ENCODE measurements at regions not wholly inside any gene's neighbourhood (a gene's known extent, or its start where the extent isn't known, plus 50 kb on each side); places are given as distances from the start of the nearest gene placed in this dataset.

DNA sequence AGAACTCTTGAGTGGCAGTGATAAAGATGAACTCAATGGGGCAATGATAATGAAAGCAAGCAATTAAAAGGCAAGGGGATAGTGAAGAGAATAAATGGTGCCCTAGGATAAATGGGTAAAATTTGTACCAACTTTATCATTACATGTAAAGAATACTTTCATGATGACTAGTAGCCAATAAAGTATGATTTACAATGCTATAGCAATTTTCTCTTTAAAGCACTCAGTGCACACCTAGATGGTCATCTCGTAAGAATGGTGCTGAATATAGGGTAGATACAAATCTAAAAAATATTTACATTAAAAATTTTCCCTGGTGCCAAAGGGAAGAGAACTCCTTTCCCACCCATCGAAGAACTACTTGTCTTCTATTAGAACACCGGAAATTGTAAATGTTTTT, 651.4 kb downstream of the STPG2 start:
- Histone ChIP-seq H3K4me2 (replicated peaks; ENCODE audit: low read depth, low read length, poor library complexity, severe bottlenecking) (no peak overlapping the region), H3K9ac (ENCODE audit: low read length) (no peak overlapping the region), H3K27ac (ENCODE audit: low read length in 2 of 2) (no peak overlapping the region), H3K27me3 (replicated peaks in 1 of 4; ENCODE audit: control extremely low read depth in 1 of 4, control insufficient read depth in 3 of 4, insufficient read depth in 4 of 4, low read length in 3 of 4) (no peaks in the 10 kb centered on the region), H4K20me1 (ENCODE audit: control insufficient read depth, insufficient read depth, low read length, poor library complexity, severe bottlenecking) (no peaks in the 10 kb centered on the region), H2AFZ (ENCODE audit: insufficient read depth, low read depth, low read length, poor library complexity, severe bottlenecking) (no peak overlapping the region), H3K4me3 (ENCODE audit: control extremely low read depth in 1 of 5, extremely low read depth in 1 of 5, insufficient read depth in 1 of 5, low read depth in 2 of 5, low read length in 4 of 5) (no peak overlapping the region), H3K79me2 (ENCODE audit: control insufficient read depth, insufficient read depth, low read length) (no peaks in the 10 kb centered on the region), H3K9me3 (ENCODE audit: control extremely low read depth in 1 of 3, control insufficient read depth in 2 of 3, insufficient read depth in 1 of 3, low read length in 2 of 3) (no peaks in the 10 kb centered on the region), H3K4me1 (ENCODE audit: control insufficient read depth in 2 of 2, insufficient read depth in 2 of 2, low read length in 2 of 2) (no peaks in the 10 kb centered on the region), H3K36me3 (replicated peaks in 1 of 2; ENCODE audit: control extremely low read depth in 1 of 2, control insufficient read depth in 1 of 2, extremely low read depth in 1 of 2, insufficient read depth in 2 of 2, low read length in 1 of 2) (no peaks in the 10 kb centered on the region)
- TF ChIP-seq EZH2 (IDR thresholded peaks at IDR 0.05; ENCODE audit: borderline replicate concordance, insufficient read depth, low read depth, low read length, poor library complexity, severe bottlenecking) = no peak
- TF ChIP-seq, protein P1, sequence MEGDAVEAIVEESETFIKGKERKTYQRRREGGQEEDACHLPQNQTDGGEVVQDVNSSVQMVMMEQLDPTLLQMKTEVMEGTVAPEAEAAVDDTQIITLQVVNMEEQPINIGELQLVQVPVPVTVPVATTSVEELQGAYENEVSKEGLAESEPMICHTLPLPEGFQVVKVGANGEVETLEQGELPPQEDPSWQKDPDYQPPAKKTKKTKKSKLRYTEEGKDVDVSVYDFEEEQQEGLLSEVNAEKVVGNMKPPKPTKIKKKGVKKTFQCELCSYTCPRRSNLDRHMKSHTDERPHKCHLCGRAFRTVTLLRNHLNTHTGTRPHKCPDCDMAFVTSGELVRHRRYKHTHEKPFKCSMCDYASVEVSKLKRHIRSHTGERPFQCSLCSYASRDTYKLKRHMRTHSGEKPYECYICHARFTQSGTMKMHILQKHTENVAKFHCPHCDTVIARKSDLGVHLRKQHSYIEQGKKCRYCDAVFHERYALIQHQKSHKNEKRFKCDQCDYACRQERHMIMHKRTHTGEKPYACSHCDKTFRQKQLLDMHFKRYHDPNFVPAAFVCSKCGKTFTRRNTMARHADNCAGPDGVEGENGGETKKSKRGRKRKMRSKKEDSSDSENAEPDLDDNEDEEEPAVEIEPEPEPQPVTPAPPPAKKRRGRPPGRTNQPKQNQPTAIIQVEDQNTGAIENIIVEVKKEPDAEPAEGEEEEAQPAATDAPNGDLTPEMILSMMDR (IDR thresholded peaks at IDR 0.05) = no peak
- intact Hi-C loops (cut with micrococcal nuclease) = no loop called here
- no peak for ATAC-seq (ENCODE audit: low read depth)
- WGBS (ENCODE audit: insufficient coverage) = no CpG with 5 or more reads among the region's 3 CpGs
- Mint-ChIP-seq H3K9me3 (ENCODE audit: insufficient read depth) (peaks cover 3% of the 10 kb centered on the region), H3K4me3 (no peak overlapping the region), H3K27me3 (no peaks in the 10 kb centered on the region), H3K4me1 (no peaks in the 10 kb centered on the region), H3K27ac (no peak overlapping the region)
- no peak for DNase-seq
- ChIA-PET CTCF (no interaction called here), POLR2A (no interaction called here)

DNA sequence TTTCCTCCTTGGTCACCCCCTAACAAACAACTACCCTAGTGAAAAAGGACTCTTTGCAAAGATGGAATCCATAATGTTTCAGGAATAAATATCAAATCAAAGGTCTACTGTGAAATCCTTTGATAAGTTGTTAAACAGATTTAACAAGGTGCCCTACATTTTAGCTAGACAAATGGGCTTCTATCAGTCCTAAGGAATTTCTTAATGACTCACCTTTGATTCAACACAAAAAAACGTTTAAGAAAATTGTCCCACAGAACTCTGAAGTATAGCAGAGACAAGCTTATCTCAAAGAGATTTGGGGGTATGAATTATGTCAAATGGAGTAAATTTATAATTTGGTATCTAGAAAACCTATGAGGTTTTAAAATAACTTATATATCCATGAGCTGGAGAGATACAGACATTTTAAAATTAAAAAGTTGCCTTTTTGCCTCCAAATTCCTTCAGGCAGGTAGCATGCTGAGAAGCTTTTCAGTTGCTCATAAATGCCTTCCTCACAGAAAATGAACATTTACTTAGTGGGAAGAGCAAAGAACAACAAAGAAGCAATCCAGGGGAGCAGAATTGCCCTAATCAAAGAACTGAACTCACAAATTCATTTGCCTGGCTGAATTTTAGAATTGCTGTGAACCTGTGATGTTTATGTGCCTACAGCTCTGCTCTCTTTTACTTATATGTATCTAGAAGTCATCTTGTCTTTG, 649.3 kb downstream of the STPG2 start:
- no peak overlapping the region for H3K27ac ChIP-seq (ENCODE audit: low read length in 2 of 2)
- H2AFZ ChIP-seq (ENCODE audit: insufficient read depth, low read depth, low read length, poor library complexity, severe bottlenecking) = no peak overlapping the region
- H3K4me1 ChIP-seq (ENCODE audit: control insufficient read depth in 2 of 2, insufficient read depth in 2 of 2, low read length in 2 of 2) = no peaks in the 10 kb centered on the region
- Mint-ChIP-seq H3K27me3 (no peaks in the 10 kb centered on the region), H3K4me3 (no peak overlapping the region), H3K4me1 (no peaks in the 10 kb centered on the region), H3K9me3 (ENCODE audit: insufficient read depth) (peaks cover 3% of the 10 kb centered on the region), H3K27ac (no peak overlapping the region)
- H3K79me2 ChIP-seq (ENCODE audit: control insufficient read depth, insufficient read depth, low read length) = no peaks in the 10 kb centered on the region
- no peaks in the 10 kb centered on the region for H3K36me3 ChIP-seq (replicated peaks in 1 of 2; ENCODE audit: control extremely low read depth in 1 of 2, control insufficient read depth in 1 of 2, extremely low read depth in 1 of 2, insufficient read depth in 2 of 2, low read length in 1 of 2)
- H3K4me3 ChIP-seq (ENCODE audit: control extremely low read depth in 1 of 5, extremely low read depth in 1 of 5, insufficient read depth in 1 of 5, low read depth in 2 of 5, low read length in 4 of 5) = no peak overlapping the region
- intact Hi-C loops (cut with micrococcal nuclease) = no loop called here
- ATAC-seq (ENCODE audit: low read depth) (no peak), DNase-seq (no peak)
- no peak overlapping the region for H3K4me2 ChIP-seq (replicated peaks; ENCODE audit: low read depth, low read length, poor library complexity, severe bottlenecking)
- no peaks in the 10 kb centered on the region for H4K20me1 ChIP-seq (ENCODE audit: control insufficient read depth, insufficient read depth, low read length, poor library complexity, severe bottlenecking)
- ChIA-PET POLR2A (no interaction called here), CTCF (no interaction called here)
- no peaks in the 10 kb centered on the region for H3K9me3 ChIP-seq (ENCODE audit: control extremely low read depth in 1 of 3, control insufficient read depth in 2 of 3, insufficient read depth in 1 of 3, low read length in 2 of 3)
- H3K27me3 ChIP-seq (replicated peaks in 1 of 4; ENCODE audit: control extremely low read depth in 1 of 4, control insufficient read depth in 3 of 4, insufficient read depth in 4 of 4, low read length in 3 of 4) = no peaks in the 10 kb centered on the region
- no peak overlapping the region for H3K9ac ChIP-seq (ENCODE audit: low read length)
- 60% methylated on average over 1 of the region's 1 CpG for WGBS (ENCODE audit: insufficient coverage)
- TF ChIP-seq EZH2 (IDR thresholded peaks at IDR 0.05; ENCODE audit: borderline replicate concordance, insufficient read depth, low read depth, low read length, poor library complexity, severe bottlenecking) = no peak
- TF ChIP-seq, protein P1 (IDR thresholded peaks at IDR 0.05) = no peak
